PC-9 (cell line): ENCODE measurements at regions not wholly inside any gene's neighbourhood (a gene's known extent, or its start where the extent isn't known, plus 50 kb on each side); places are given as distances from the start of the nearest gene placed in this dataset.

Experiments used
- BruUV-seq: library from RNA; stranded (reverse); fragments of 400-500 nt; replicated peaks from 2 replicates; lab custom pipeline; 2021; lab: Mats Ljungman, UMichigan
- CTCF ChIA-PET: fragments of 300-600 bp; sonication (Branson Sonifier 250); formaldehyde crosslinking; loops from one replicate; lab custom pipeline; 2022; ENCODE audit warnings: antibody characterized with exemption; lab: Charles Lee
- POLR2A ChIA-PET: fragments of 300-600 bp; sonication (Branson Sonifier 250); formaldehyde crosslinking; loops from one replicate; lab custom pipeline; 2022; ENCODE audit warnings: antibody characterized with exemption; ENCODE audit not compliant: unreplicated experiment; lab: Charles Lee
- DNase-seq, 2 experiments: peaks; one replicate each; pipeline versions ENCODE4 v3.0.0 to v3.0.0-alpha.2; 2015 to 2022; ENCODE audit warnings: mixed read lengths in 1 of 2
- H2AFZ ChIP-seq: fragments of 200-600 bp; sonication (generic); 2 replicates; pipeline ENCODE4 v1.8.1; 2017; ENCODE audit warnings: antibody characterized with exemption
- H3F3A ChIP-seq: fragments of 200-600 bp; sonication (generic); 2 replicates; pipeline ENCODE4 v1.8.1; 2017; ENCODE audit warnings: antibody characterized with exemption, mild to moderate bottlenecking, low read depth; ENCODE audit not compliant: insufficient read depth
- H3K27ac ChIP-seq: fragments of 200-600 bp; sonication (generic); 2 replicates; pipeline ENCODE4 v1.6.1; 2016; ENCODE audit warnings: mixed run types
- H3K27me3 ChIP-seq: fragments of 200-600 bp; sonication (generic); 2 replicates; pipeline ENCODE4 v1.6.1; 2016; ENCODE audit warnings: low read depth, mixed run types; ENCODE audit not compliant: insufficient read depth
- H3K36me3 ChIP-seq: fragments of 200-600 bp; sonication (generic); 2 replicates; pipeline ENCODE4 v1.6.1; 2016; ENCODE audit warnings: low read depth, mixed run types
- H3K4me1 ChIP-seq: fragments of 200-600 bp; sonication (generic); replicated peaks from 2 replicates; pipeline ENCODE4 v1.6.1; 2016; ENCODE audit warnings: mixed run types; ENCODE audit not compliant: insufficient read depth
- H3K4me2 ChIP-seq: fragments of 200-600 bp; sonication (generic); 2 replicates; pipeline ENCODE4 v1.6.1; 2017; ENCODE audit warnings: mixed run types
- H3K4me3 ChIP-seq: fragments of 200-600 bp; sonication (generic); 2 replicates; pipeline ENCODE4 v1.6.1; 2016; ENCODE audit warnings: mixed run types
- H3K79me2 ChIP-seq: fragments of 200-600 bp; sonication (generic); 2 replicates; pipeline ENCODE4 v1.6.1; 2017; ENCODE audit warnings: low read depth, mixed run types
- H3K9me2 ChIP-seq: fragments of 200-600 bp; sonication (generic); 2 replicates; pipeline ENCODE4 v1.8.1; 2017; ENCODE audit warnings: mild to moderate bottlenecking; ENCODE audit not compliant: insufficient read depth
- H3K9me3 ChIP-seq: fragments of 200-600 bp; sonication (generic); 2 replicates; pipeline ENCODE4 v1.8.1; 2016; ENCODE audit warnings: low read depth; ENCODE audit not compliant: insufficient read depth
- H4K20me1 ChIP-seq: fragments of 200-600 bp; sonication (generic); 2 replicates; pipeline ENCODE4 v1.8.1; 2017; ENCODE audit not compliant: insufficient read depth
- EZH2 ChIP-seq: fragments of 200-600 bp; sonication (generic); IDR thresholded peaks from 2 replicates; pipeline ENCODE4 v1.8.0; 2017; ENCODE audit warnings: antibody characterized with exemption, low read depth
- intact Hi-C: fragments of 100-400 bp; cut with micrococcal nuclease; formaldehyde crosslinking; loops from one replicate; pipeline ENCODE4 v1.10.0; 2022; ENCODE audit not compliant: unreplicated experiment
- TF ChIP-seq, protein P1 (sequence below): fragments of 200-600 bp; sonication (generic); conservative IDR thresholded peaks from 2 replicates; pipeline ENCODE4 v1.6.1; 2017; ENCODE audit warnings: mixed run types, antibody characterized with exemption, mild to moderate bottlenecking, moderate library complexity

DNA sequence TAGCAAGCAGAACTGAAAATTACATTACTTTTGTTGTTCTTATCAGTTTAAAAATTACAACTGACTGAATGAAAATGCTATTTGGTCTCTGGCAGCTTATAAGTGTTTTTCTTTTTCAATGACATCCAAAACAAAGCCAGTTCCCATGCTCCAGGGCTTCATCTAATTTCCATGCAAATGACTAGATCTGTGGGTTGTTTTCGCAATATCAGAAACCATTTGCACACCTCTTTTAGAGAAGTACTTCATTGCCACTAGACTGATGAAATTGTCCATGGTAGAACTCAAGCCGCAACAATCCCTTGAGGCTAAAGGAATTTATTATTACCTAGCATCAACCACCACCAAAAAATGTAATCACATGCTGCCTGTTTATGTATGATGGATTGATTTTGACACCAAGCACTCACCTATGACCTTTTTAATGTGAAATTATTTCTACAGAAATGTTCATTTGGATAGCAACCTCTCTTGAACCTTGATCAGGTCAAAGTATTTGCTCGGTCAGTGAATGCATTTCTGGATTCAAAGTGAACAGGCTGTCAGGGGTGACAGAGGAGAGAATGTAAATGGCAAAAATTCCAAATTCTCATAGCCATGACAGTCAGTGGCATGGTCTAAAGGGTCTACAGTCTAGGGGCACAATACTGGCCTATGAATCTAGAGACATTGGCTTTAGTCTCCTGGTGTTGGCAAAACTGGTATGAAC is 769.3 kb downstream of the SORCS1 start:
- Histone ChIP-seq H3F3A (no peaks in the 10 kb centered on the region), H2AFZ (no peak overlapping the region), H3K4me2 (no peak overlapping the region), H3K36me3 (no peaks in the 10 kb centered on the region), H3K27me3 (no peaks in the 10 kb centered on the region), H3K9me2 (no peaks in the 10 kb centered on the region), H3K9me3 (no peaks in the 10 kb centered on the region), H3K4me1 (no peaks in the 10 kb centered on the region), H3K27ac (no peak overlapping the region), H3K79me2 (no peaks in the 10 kb centered on the region), H3K4me3 (no peak overlapping the region), H4K20me1 (no peaks in the 10 kb centered on the region)
- BruUV-seq = no TSS peak
- ChIA-PET CTCF (no interaction called here), POLR2A (no interaction called here)
- intact Hi-C loops = no loop called here
- no peak for TF ChIP-seq EZH2
- TF ChIP-seq, protein P1, sequence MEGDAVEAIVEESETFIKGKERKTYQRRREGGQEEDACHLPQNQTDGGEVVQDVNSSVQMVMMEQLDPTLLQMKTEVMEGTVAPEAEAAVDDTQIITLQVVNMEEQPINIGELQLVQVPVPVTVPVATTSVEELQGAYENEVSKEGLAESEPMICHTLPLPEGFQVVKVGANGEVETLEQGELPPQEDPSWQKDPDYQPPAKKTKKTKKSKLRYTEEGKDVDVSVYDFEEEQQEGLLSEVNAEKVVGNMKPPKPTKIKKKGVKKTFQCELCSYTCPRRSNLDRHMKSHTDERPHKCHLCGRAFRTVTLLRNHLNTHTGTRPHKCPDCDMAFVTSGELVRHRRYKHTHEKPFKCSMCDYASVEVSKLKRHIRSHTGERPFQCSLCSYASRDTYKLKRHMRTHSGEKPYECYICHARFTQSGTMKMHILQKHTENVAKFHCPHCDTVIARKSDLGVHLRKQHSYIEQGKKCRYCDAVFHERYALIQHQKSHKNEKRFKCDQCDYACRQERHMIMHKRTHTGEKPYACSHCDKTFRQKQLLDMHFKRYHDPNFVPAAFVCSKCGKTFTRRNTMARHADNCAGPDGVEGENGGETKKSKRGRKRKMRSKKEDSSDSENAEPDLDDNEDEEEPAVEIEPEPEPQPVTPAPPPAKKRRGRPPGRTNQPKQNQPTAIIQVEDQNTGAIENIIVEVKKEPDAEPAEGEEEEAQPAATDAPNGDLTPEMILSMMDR = no peak
- no peak for DNase-seq

DNA sequence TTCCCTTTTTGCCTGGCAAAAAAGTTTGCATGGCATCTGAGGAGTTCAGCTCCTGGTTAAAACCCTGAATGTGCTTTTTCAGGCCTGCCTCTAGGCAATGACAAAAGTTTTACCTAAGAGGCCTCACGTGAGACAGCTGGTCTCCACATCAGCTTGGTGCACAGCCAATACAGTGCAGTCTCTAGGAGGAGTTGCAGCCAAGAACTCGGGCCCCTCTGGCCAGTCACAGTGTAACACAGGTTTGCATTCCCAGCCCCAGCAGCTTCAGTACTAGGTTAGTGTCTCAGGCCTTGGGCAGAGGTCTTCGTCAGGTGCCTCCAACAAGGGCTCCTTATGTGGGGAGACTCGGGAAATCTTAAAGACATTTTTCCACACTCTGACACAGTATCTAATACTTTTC is 771.7 kb downstream of the SORCS1 start:
- no TSS peak for BruUV-seq
- no peaks in the 10 kb centered on the region for H3F3A ChIP-seq
- H3K9me3 ChIP-seq = no peaks in the 10 kb centered on the region
- H3K4me2 ChIP-seq = no peak overlapping the region
- no peak overlapping the region for H3K4me3 ChIP-seq
- no peak overlapping the region for H2AFZ ChIP-seq
- no peaks in the 10 kb centered on the region for H3K4me1 ChIP-seq
- H3K36me3 ChIP-seq = no peaks in the 10 kb centered on the region
- TF ChIP-seq EZH2 = no peak
- TF ChIP-seq, protein P1 = no peak
- H3K9me2 ChIP-seq = no peaks in the 10 kb centered on the region
- no peaks in the 10 kb centered on the region for H4K20me1 ChIP-seq
- no peaks in the 10 kb centered on the region for H3K79me2 ChIP-seq
- no peak overlapping the region for H3K27ac ChIP-seq
- H3K27me3 ChIP-seq = no peaks in the 10 kb centered on the region
- DNase-seq = no peak
- intact Hi-C loops = no loop called here
- ChIA-PET CTCF (no interaction called here), POLR2A (no interaction called here)

DNA sequence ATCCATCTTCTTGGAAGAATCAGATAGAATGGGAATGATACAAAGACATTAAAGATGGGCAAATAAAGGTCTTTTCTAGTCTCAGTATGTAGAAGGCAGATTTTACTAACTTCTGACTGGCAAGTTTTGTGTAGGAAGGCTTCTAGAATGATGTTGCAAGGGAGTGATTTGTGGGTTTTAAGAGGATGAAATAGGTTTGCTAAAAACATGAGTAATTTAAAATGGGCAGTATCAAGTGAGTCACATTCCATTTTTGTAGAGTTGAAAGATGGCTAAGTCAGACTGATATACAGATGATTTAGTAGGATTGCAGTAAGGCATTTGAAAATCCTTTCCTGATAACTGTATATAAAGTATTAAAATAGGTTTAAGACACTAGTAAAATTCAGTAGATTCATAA is 777.4 kb downstream of the SORCS1 start:
- BruUV-seq = no TSS peak
- no peaks in the 10 kb centered on the region for H4K20me1 ChIP-seq
- H3K27me3 ChIP-seq = no peaks in the 10 kb centered on the region
- no peaks in the 10 kb centered on the region for H3K4me1 ChIP-seq
- H3K9me3 ChIP-seq = no peaks in the 10 kb centered on the region
- ChIA-PET CTCF (no interaction called here), POLR2A (no interaction called here)
- H3K27ac ChIP-seq = no peak overlapping the region
- intact Hi-C loops = no loop called here
- H3K9me2 ChIP-seq = no peaks in the 10 kb centered on the region
- no peaks in the 10 kb centered on the region for H3F3A ChIP-seq
- no peak overlapping the region for H3K4me2 ChIP-seq
- DNase-seq = no peak
- no peak for TF ChIP-seq EZH2
- H3K36me3 ChIP-seq = no peaks in the 10 kb centered on the region
- no peak overlapping the region for H2AFZ ChIP-seq
- no peaks in the 10 kb centered on the region for H3K79me2 ChIP-seq
- H3K4me3 ChIP-seq = no peak overlapping the region

DNA sequence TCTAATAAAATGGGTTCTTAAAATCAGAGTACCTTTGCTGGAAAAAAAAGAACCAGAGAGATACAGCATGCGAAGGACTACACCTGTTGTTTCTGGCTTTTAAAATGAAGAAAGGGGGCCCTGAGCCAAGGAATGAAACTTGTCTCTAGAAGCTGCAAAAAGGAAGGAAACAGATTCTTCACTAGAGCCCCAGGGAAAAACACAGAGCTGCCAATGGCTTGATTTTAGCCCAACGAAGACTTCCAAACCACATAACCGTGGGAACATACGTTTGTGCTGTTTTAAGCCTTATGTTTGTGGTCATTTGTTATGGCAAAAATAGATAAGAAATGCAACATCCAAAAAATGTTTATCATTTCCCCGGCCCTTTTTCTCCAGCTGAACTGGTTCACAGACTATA is 780.0 kb downstream of the SORCS1 start:
- no peaks in the 10 kb centered on the region for H4K20me1 ChIP-seq
- H2AFZ ChIP-seq = no peak overlapping the region
- no peaks in the 10 kb centered on the region for H3K4me1 ChIP-seq
- intact Hi-C loops = no loop called here
- no peaks in the 10 kb centered on the region for H3K9me2 ChIP-seq
- H3K27ac ChIP-seq = no peak overlapping the region
- no peaks in the 10 kb centered on the region for H3K79me2 ChIP-seq
- ChIA-PET CTCF (no interaction called here), POLR2A (no interaction called here)
- DNase-seq = no peak
- H3K36me3 ChIP-seq = no peaks in the 10 kb centered on the region
- H3K4me3 ChIP-seq = no peak overlapping the region
- TF ChIP-seq, protein P1 = no peak
- no peak for TF ChIP-seq EZH2
- H3K4me2 ChIP-seq = no peak overlapping the region
- no peaks in the 10 kb centered on the region for H3K9me3 ChIP-seq
- BruUV-seq = no TSS peak
- H3F3A ChIP-seq = no peaks in the 10 kb centered on the region
- no peaks in the 10 kb centered on the region for H3K27me3 ChIP-seq
